ENCODE measurements at regions not wholly inside any gene's neighbourhood (a gene's known extent, or its start where the extent isn't known, plus 50 kb on each side); places are given as distances from the start of the nearest gene placed in this dataset.

- Histone ChIP-seq H3K79me2 (ENCODE audit: insufficient read depth, low read length) (no peaks in the 10 kb centered on the region), H3K4me3 (ENCODE audit: low read depth, low read length, poor library complexity, severe bottlenecking) (no peak overlapping the region), H3F3A (ENCODE audit: insufficient read depth, low read length) (no peaks in the 10 kb centered on the region), H3K27ac (ENCODE audit: low read depth, low read length, poor library complexity, severe bottlenecking) (no peak overlapping the region), H3K4me2 (ENCODE audit: low read length) (no peak overlapping the region), H3K9me3 (ENCODE audit: low read length) (no peaks in the 10 kb centered on the region), H3K9me2 (ENCODE audit: low read depth, low read length) (no peaks in the 10 kb centered on the region), H4K20me1 (ENCODE audit: insufficient read depth, low read length) (no peaks in the 10 kb centered on the region), H3K27me3 (ENCODE audit: insufficient read depth, low read length) (no peaks in the 10 kb centered on the region), H3K36me3 (ENCODE audit: insufficient read depth, low read length) (no peaks in the 10 kb centered on the region), H2AFZ (ENCODE audit: low read length) (no peak overlapping the region), H3K4me1 (ENCODE audit: insufficient read depth, low read length, severe bottlenecking) (no peaks in the 10 kb centered on the region), H3K9ac (ENCODE audit: low read length) (no peak overlapping the region)
- no peak for TF ChIP-seq EZH2 (IDR thresholded peaks at IDR 0.05; ENCODE audit: borderline replicate concordance, low read length)
- TF ChIP-seq, protein P1, sequence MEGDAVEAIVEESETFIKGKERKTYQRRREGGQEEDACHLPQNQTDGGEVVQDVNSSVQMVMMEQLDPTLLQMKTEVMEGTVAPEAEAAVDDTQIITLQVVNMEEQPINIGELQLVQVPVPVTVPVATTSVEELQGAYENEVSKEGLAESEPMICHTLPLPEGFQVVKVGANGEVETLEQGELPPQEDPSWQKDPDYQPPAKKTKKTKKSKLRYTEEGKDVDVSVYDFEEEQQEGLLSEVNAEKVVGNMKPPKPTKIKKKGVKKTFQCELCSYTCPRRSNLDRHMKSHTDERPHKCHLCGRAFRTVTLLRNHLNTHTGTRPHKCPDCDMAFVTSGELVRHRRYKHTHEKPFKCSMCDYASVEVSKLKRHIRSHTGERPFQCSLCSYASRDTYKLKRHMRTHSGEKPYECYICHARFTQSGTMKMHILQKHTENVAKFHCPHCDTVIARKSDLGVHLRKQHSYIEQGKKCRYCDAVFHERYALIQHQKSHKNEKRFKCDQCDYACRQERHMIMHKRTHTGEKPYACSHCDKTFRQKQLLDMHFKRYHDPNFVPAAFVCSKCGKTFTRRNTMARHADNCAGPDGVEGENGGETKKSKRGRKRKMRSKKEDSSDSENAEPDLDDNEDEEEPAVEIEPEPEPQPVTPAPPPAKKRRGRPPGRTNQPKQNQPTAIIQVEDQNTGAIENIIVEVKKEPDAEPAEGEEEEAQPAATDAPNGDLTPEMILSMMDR (IDR thresholded peaks at IDR 0.05; ENCODE audit: low read length), result no peak
Observed at GRCh38 chr10:113259576-113260226, 293.2 kb upstream of the HABP2 start.

DNA sequence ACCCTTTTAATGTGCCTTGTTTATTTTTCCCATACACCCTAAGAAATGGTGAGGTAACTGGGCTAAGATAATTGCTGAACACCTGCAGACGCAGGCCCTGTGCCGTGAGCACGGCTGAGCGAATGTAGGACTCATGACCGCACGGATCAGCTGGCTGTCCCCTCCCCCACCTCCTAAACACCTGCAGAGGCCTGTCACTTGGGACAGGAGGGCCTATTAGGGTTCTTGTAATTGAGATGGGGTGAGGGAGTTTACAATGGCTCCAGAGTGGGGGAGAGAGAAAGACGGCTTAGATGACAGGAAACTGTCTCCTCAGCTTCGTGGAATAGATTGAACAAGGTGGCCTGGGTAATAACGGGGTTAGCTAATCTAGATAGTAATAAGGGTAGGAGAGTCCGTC, 291.7 kb upstream of the HABP2 start:
- Histone ChIP-seq H3K36me3 (ENCODE audit: insufficient read depth, low read length) (no peaks in the 10 kb centered on the region), H3K9me3 (ENCODE audit: low read length) (no peaks in the 10 kb centered on the region), H3K4me1 (ENCODE audit: insufficient read depth, low read length, severe bottlenecking) (no peaks in the 10 kb centered on the region), H3K9me2 (ENCODE audit: low read depth, low read length) (no peaks in the 10 kb centered on the region), H3K9ac (ENCODE audit: low read length) (no peak overlapping the region), H3K4me2 (ENCODE audit: low read length) (no peak overlapping the region), H3F3A (ENCODE audit: insufficient read depth, low read length) (no peaks in the 10 kb centered on the region), H3K4me3 (ENCODE audit: low read depth, low read length, poor library complexity, severe bottlenecking) (no peak overlapping the region), H3K27me3 (ENCODE audit: insufficient read depth, low read length) (peaks cover 2% of the 10 kb centered on the region; the same call in 1 of the 2 replicates), H2AFZ (ENCODE audit: low read length) (no peak overlapping the region), H3K27ac (ENCODE audit: low read depth, low read length, poor library complexity, severe bottlenecking) (no peak overlapping the region), H4K20me1 (ENCODE audit: insufficient read depth, low read length) (no peaks in the 10 kb centered on the region), H3K79me2 (ENCODE audit: insufficient read depth, low read length) (no peaks in the 10 kb centered on the region)
- no peak for TF ChIP-seq EZH2 (IDR thresholded peaks at IDR 0.05; ENCODE audit: borderline replicate concordance, low read length)
- TF ChIP-seq, protein P1 (IDR thresholded peaks at IDR 0.05; ENCODE audit: low read length), result no peak

DNA sequence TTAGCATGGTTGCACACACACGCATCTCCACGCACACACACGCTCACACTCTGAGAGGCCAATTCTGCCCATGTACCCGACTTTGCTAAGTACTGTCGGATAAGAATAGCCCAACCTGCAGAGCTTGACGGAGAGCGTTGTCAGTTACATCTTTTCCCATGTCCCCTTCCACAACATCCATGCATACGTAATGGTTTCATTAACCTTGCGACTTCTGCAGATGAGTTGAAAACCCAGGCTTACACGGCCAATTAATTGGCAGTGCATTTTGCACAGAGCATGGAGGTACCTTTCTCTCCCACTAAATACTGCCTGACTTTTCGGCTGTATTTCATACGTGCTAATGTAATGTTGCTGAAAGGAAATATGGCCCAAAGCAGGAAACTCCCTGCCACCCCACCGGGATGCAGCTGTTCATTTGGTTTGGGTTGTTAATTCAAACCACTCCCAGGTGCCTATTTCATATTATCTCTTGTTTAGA, 291.2 kb upstream of the HABP2 start:
- Histone ChIP-seq H3K27me3 (ENCODE audit: insufficient read depth, low read length) (peaks cover 4% of the 10 kb centered on the region; the same call in 1 of the 2 replicates), H2AFZ (ENCODE audit: low read length) (no peak overlapping the region), H4K20me1 (ENCODE audit: insufficient read depth, low read length) (no peaks in the 10 kb centered on the region)

More for the DNA sequence above, 291.2 kb upstream of the HABP2 start:
- Histone ChIP-seq H3K4me2 (ENCODE audit: low read length) (no peak overlapping the region), H3K4me1 (ENCODE audit: insufficient read depth, low read length, severe bottlenecking) (no peaks in the 10 kb centered on the region), H3K4me3 (ENCODE audit: low read depth, low read length, poor library complexity, severe bottlenecking) (no peak overlapping the region), H3K9me3 (ENCODE audit: low read length) (no peaks in the 10 kb centered on the region), H3K36me3 (ENCODE audit: insufficient read depth, low read length) (no peaks in the 10 kb centered on the region), H3K79me2 (ENCODE audit: insufficient read depth, low read length) (no peaks in the 10 kb centered on the region), H3K27ac (ENCODE audit: low read depth, low read length, poor library complexity, severe bottlenecking) (no peak overlapping the region), H3F3A (ENCODE audit: insufficient read depth, low read length) (no peaks in the 10 kb centered on the region), H3K9me2 (ENCODE audit: low read depth, low read length) (no peaks in the 10 kb centered on the region), H3K9ac (ENCODE audit: low read length) (no peak overlapping the region)
- no peak for TF ChIP-seq EZH2 (IDR thresholded peaks at IDR 0.05; ENCODE audit: borderline replicate concordance, low read length)
- TF ChIP-seq, protein P1 (IDR thresholded peaks at IDR 0.05; ENCODE audit: low read length), result no peak

Measured in OCI-LY1 (cell line).